ENCODE measurements at regions not wholly inside any gene's neighbourhood (a gene's known extent, or its start where the extent isn't known, plus 50 kb on each side); places are given as distances from the start of the nearest gene placed in this dataset.

GRCh38 chr21:15434163-15434905 is 295.4 kb upstream of the USP25 start:
- no peak overlapping the region for H3K27ac ChIP-seq
- TF ChIP-seq CTCF (conservative IDR thresholded peaks at IDR 0.05): no peak

GRCh38 chr21:15436031-15436430 is 293.8 kb upstream of the USP25 start:
- TF ChIP-seq CTCF (conservative IDR thresholded peaks at IDR 0.05): no peak
- peak overlapping the region; percentile 35 for H3K27ac ChIP-seq

GRCh38 chr21:15437883-15438282 is 291.9 kb upstream of the USP25 start:
- H3K27ac ChIP-seq: no peak overlapping the region
- no peak for TF ChIP-seq CTCF (conservative IDR thresholded peaks at IDR 0.05)

- H3K27ac ChIP-seq: no peak overlapping the region
- TF ChIP-seq CTCF (conservative IDR thresholded peaks at IDR 0.05): no peak
These were observed 290.1 kb upstream of the USP25 start for GRCh38 chr21:15439726-15440125.

GRCh38 chr21:15441060-15441493 is 288.7 kb upstream of the USP25 start:
- no peak overlapping the region for H3K27ac ChIP-seq
- no peak for TF ChIP-seq CTCF (conservative IDR thresholded peaks at IDR 0.05)

- TF ChIP-seq CTCF (conservative IDR thresholded peaks at IDR 0.05): no peak
- no peak overlapping the region for H3K27ac ChIP-seq
These were observed 287.8 kb upstream of the USP25 start for GRCh38 chr21:15441992-15442391.

GRCh38 chr21:15442743-15443469 is 286.9 kb upstream of the USP25 start:
- peak overlapping the region; percentile 69 for H3K27ac ChIP-seq
- no peak for TF ChIP-seq CTCF (conservative IDR thresholded peaks at IDR 0.05)

Data from VCaP (cell line).